CD4-positive, alpha-beta memory T cell (primary cell): ENCODE measurements at regions not wholly inside any gene's neighbourhood (a gene's known extent, or its start where the extent isn't known, plus 50 kb on each side); places are given as distances from the start of the nearest gene placed in this dataset.
"Not testable (repeated sequence)": the region's sequence is repeated elsewhere in the genome, so short reads cannot be mapped to it uniquely, and the experiment has no call there.

Experiments
- CTCF ChIA-PET: fragments of 350-600 bp; sonication (Branson Sonifier 250); formaldehyde crosslinking; loops from one replicate; lab custom pipeline; 2021; ENCODE audit warnings: inconsistent platforms; ENCODE audit not compliant: partially characterized antibody; lab: Charles Lee
- POLR2A ChIA-PET: fragments of 350-600 bp; sonication (Branson Sonifier 250); formaldehyde crosslinking; loops from one replicate; lab custom pipeline; 2021; ENCODE audit not compliant: partially characterized antibody; lab: Charles Lee
- DNase-seq, 5 donors: peaks; one replicate each; pipeline versions ENCODE4 v3.0.0 to v3.0.0-alpha.2; 2020 to 2022; ENCODE audit warnings: mixed read lengths in 1 of 5
- H3K27ac ChIP-seq: one replicate; pipeline ENCODE4 v1.7.0; 2013; ENCODE audit warnings: low read depth, low read length
- H3K27me3 ChIP-seq: 2 replicates; pipeline ENCODE4 v1.7.0; 2013; ENCODE audit warnings: mild to moderate bottlenecking, low read length, moderate library complexity; ENCODE audit not compliant: insufficient read depth
- H3K36me3 ChIP-seq: 2 replicates; pipeline ENCODE4 v1.7.0; 2013; ENCODE audit warnings: mild to moderate bottlenecking, low read length, moderate library complexity; ENCODE audit not compliant: insufficient read depth
- H3K4me1 ChIP-seq: 2 replicates; pipeline ENCODE4 v1.7.0; 2013; ENCODE audit warnings: mild to moderate bottlenecking, low read length, moderate library complexity; ENCODE audit not compliant: insufficient read depth
- H3K4me3 ChIP-seq, 2 donors: one replicate each; pipeline ENCODE4 v1.7.0; 2013; ENCODE audit warnings: low read length in 2 of 2, mild to moderate bottlenecking in 1 of 2
- H3K9me3 ChIP-seq, 2 donors: one replicate each; pipeline ENCODE4 v1.7.0; 2013; ENCODE audit warnings: low read length in 2 of 2, control low read depth in 1 of 2; ENCODE audit not compliant: control insufficient read depth in 1 of 2
- H3K27ac Mint-ChIP-seq, 7 donors: one replicate each; pipeline ENCODE4 v1.8.0; 2020 to 2021; ENCODE audit warnings: mixed read lengths in 7 of 7, mild to moderate bottlenecking in 6 of 7, inconsistent platforms in 3 of 7, moderate library complexity in 3 of 7
- H3K27me3 Mint-ChIP-seq, 2 donors: one replicate each; pipeline ENCODE4 v1.8.0; 2020 to 2021; ENCODE audit warnings: mixed read lengths in 2 of 2
- H3K36me3 Mint-ChIP-seq, 2 donors: one replicate each; pipeline ENCODE4 v1.8.0; 2020 to 2021; ENCODE audit warnings: mixed read lengths in 2 of 2, inconsistent platforms in 1 of 2, mild to moderate bottlenecking in 1 of 2
- H3K4me1 Mint-ChIP-seq, 4 donors: one replicate each; pipeline ENCODE4 v1.8.0; 2020 to 2021; ENCODE audit warnings: mixed read lengths in 4 of 4, mild to moderate bottlenecking in 1 of 4
- H3K4me3 Mint-ChIP-seq, 8 donors: one replicate each; pipeline ENCODE4 v1.8.0; 2020 to 2021; ENCODE audit warnings: mixed read lengths in 8 of 8, mild to moderate bottlenecking in 7 of 8, moderate library complexity in 6 of 8, inconsistent platforms in 3 of 8
- H3K9me3 Mint-ChIP-seq, 8 donors: one replicate each; pipeline ENCODE4 v1.8.0; 2020 to 2021; ENCODE audit warnings: mixed read lengths in 8 of 8, mild to moderate bottlenecking in 5 of 8, inconsistent platforms in 3 of 8, moderate library complexity in 1 of 8
- intact Hi-C: fragments of 100-400 bp; cut with micrococcal nuclease; formaldehyde crosslinking; loops from one replicate; pipeline ENCODE4 v1.15.1; 2023

- H3K27me3 Mint-ChIP-seq, H3K4me3 ChIP-seq, H3K27me3 ChIP-seq, intact Hi-C loops, H3K36me3 ChIP-seq, H3K4me3 Mint-ChIP-seq, H3K9me3 Mint-ChIP-seq, H3K27ac Mint-ChIP-seq, H3K36me3 Mint-ChIP-seq, H3K4me1 Mint-ChIP-seq, POLR2A ChIA-PET, H3K4me1 ChIP-seq, H3K27ac ChIP-seq, H3K9me3 ChIP-seq, CTCF ChIA-PET, DNase-seq: not testable (repeated sequence)
These were observed 254.7 kb downstream of the BCL2L11 start for GRCh38 chr2:111375320-111375883.

DNA sequence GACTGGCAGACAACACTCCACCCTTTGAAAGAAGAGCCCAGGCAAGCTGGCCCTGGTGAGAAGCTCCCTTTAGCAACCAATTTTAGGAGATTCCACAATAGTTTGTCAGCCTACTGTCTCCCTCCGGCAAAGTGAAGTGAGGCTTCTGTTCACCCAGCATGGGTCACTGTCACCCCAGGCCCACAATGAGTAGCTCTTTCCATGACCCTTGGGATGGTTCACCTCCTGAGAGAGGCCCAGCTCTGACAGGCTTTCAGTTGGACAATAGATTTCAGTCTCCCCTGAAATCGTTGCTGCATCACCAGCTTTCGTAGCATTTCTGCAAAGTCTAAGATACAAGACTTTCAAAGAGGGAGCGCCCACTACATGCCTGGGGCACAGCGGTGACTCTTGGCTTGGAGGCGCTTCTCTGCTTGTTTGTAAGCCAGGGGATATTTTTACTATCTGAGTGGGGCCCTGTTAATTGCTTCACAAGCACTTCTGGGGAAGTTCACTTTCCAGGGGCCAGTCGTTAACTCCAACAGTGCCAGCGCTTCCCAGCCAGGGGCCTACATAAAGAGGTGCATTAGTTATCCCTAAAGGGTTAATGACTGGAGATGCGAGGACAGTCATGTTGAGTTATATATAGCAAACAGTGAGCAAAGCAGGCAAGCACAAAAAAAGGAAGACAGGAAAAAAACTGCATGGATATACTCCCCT lies 255.7 kb downstream of the BCL2L11 start:
- H3K4me1 ChIP-seq, H3K4me1 Mint-ChIP-seq, DNase-seq, H3K9me3 Mint-ChIP-seq, H3K27ac Mint-ChIP-seq, H3K27me3 Mint-ChIP-seq, intact Hi-C loops, POLR2A ChIA-PET, H3K36me3 ChIP-seq, H3K4me3 ChIP-seq, H3K27me3 ChIP-seq, CTCF ChIA-PET, H3K4me3 Mint-ChIP-seq, H3K36me3 Mint-ChIP-seq, H3K27ac ChIP-seq, H3K9me3 ChIP-seq: not testable (repeated sequence)

GRCh38 chr2:111376971-111377352 lies 256.2 kb downstream of the BCL2L11 start:
- H3K9me3 ChIP-seq, H3K27me3 Mint-ChIP-seq, CTCF ChIA-PET, H3K36me3 Mint-ChIP-seq, H3K27ac ChIP-seq, H3K4me3 Mint-ChIP-seq, H3K4me3 ChIP-seq, POLR2A ChIA-PET, H3K27ac Mint-ChIP-seq, H3K4me1 Mint-ChIP-seq, H3K36me3 ChIP-seq, intact Hi-C loops, H3K4me1 ChIP-seq, H3K9me3 Mint-ChIP-seq, H3K27me3 ChIP-seq, DNase-seq: not testable (repeated sequence)

GRCh38 chr2:111377386-111377959 lies 256.8 kb downstream of the BCL2L11 start:
- POLR2A ChIA-PET, H3K9me3 ChIP-seq, DNase-seq, H3K4me1 Mint-ChIP-seq, H3K4me1 ChIP-seq, intact Hi-C loops, H3K27me3 ChIP-seq, H3K4me3 Mint-ChIP-seq, H3K27ac Mint-ChIP-seq, H3K9me3 Mint-ChIP-seq, H3K4me3 ChIP-seq, H3K27ac ChIP-seq, CTCF ChIA-PET, H3K36me3 Mint-ChIP-seq, H3K36me3 ChIP-seq, H3K27me3 Mint-ChIP-seq: not testable (repeated sequence)

GRCh38 chr2:111378348-111378747 lies 257.6 kb downstream of the BCL2L11 start:
- H3K36me3 ChIP-seq, H3K27ac ChIP-seq, DNase-seq, H3K4me3 ChIP-seq, H3K27me3 ChIP-seq, intact Hi-C loops, H3K9me3 Mint-ChIP-seq, H3K27me3 Mint-ChIP-seq, CTCF ChIA-PET, H3K4me1 ChIP-seq, H3K36me3 Mint-ChIP-seq, H3K9me3 ChIP-seq, H3K4me3 Mint-ChIP-seq, POLR2A ChIA-PET, H3K4me1 Mint-ChIP-seq, H3K27ac Mint-ChIP-seq: not testable (repeated sequence)

GRCh38 chr2:111380733-111381439 lies 260.2 kb downstream of the BCL2L11 start:
- H3K4me1 ChIP-seq, H3K27me3 Mint-ChIP-seq, H3K36me3 Mint-ChIP-seq, H3K9me3 ChIP-seq, H3K27me3 ChIP-seq, H3K36me3 ChIP-seq, H3K27ac ChIP-seq, POLR2A ChIA-PET, CTCF ChIA-PET, H3K4me1 Mint-ChIP-seq, H3K9me3 Mint-ChIP-seq, H3K4me3 ChIP-seq, intact Hi-C loops: not testable (repeated sequence)
- H3K27ac Mint-ChIP-seq = peak overlapping the region in 1 of 7 donors; percentile 48
- peak overlapping the region in 1 of 8 donors; percentile 38 for H3K4me3 Mint-ChIP-seq
- DNase-seq = peak in 3 of 5 donors; percentile 0 to 5 (median 3)

GRCh38 chr2:111381530-111382306 lies 261.0 kb downstream of the BCL2L11 start:
- H3K27ac ChIP-seq, H3K27me3 Mint-ChIP-seq, CTCF ChIA-PET, H3K4me1 ChIP-seq, POLR2A ChIA-PET, H3K36me3 Mint-ChIP-seq, intact Hi-C loops, H3K4me3 ChIP-seq, DNase-seq, H3K4me3 Mint-ChIP-seq, H3K9me3 Mint-ChIP-seq, H3K36me3 ChIP-seq, H3K9me3 ChIP-seq, H3K27me3 ChIP-seq, H3K4me1 Mint-ChIP-seq: not testable (repeated sequence)
- peak overlapping the region in 1 of 7 donors; percentile 48 for H3K27ac Mint-ChIP-seq
